ENCODE measurements at regions not wholly inside any gene's neighbourhood (a gene's known extent, or its start where the extent isn't known, plus 50 kb on each side); places are given as distances from the start of the nearest gene placed in this dataset.

DNA sequence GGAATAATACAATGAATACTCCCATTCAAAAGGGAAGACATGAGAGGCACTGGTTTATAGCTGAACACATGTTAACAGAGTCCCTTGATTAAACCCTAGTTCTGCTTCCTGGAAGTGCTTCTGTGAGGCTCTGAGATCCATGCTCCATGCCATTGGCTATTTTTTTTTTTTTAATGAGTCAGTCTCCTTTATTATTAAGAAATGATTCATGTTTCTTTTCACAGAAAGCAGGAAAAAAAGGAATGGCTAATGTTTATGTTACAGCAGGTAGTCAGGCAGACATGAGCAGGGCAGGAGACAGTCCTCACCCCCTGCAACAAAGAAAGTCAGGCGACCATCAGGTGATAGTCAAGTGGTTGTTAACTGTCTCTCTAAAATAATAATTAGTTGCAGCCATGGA, 598.7 kb downstream of the EPHA5 start:
- TF ChIP-seq, protein P1, sequence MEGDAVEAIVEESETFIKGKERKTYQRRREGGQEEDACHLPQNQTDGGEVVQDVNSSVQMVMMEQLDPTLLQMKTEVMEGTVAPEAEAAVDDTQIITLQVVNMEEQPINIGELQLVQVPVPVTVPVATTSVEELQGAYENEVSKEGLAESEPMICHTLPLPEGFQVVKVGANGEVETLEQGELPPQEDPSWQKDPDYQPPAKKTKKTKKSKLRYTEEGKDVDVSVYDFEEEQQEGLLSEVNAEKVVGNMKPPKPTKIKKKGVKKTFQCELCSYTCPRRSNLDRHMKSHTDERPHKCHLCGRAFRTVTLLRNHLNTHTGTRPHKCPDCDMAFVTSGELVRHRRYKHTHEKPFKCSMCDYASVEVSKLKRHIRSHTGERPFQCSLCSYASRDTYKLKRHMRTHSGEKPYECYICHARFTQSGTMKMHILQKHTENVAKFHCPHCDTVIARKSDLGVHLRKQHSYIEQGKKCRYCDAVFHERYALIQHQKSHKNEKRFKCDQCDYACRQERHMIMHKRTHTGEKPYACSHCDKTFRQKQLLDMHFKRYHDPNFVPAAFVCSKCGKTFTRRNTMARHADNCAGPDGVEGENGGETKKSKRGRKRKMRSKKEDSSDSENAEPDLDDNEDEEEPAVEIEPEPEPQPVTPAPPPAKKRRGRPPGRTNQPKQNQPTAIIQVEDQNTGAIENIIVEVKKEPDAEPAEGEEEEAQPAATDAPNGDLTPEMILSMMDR (IDR thresholded peaks at IDR 0.05) = no peak
- no peak for TF ChIP-seq POLR2A (IDR thresholded peaks at IDR 0.05)

All from vagina (tissue), 2 donors.